Endothelial cell of umbilical vein (primary cell): ENCODE measurements at regions not wholly inside any gene's neighbourhood (a gene's known extent, or its start where the extent isn't known, plus 50 kb on each side); places are given as distances from the start of the nearest gene placed in this dataset.

ENCODE experiments used
- BruUV-seq: library from RNA; stranded (reverse); fragments of 400-500 nt; replicated peaks from 2 replicates; lab custom pipeline; 2021; lab: Mats Ljungman, UMichigan
- CTCF ChIA-PET: fragments of 300-600, 350-600 bp; sonication (Branson Sonifier 250); formaldehyde crosslinking; loops from one replicate; lab custom pipeline; 2021; ENCODE audit warnings: antibody characterized with exemption, inconsistent platforms; lab: Charles Lee
- POLR2A ChIA-PET: fragments of 300-600, 350-600 bp; sonication (Branson Sonifier 250); formaldehyde crosslinking; loops from one replicate; lab custom pipeline; 2021; ENCODE audit warnings: antibody characterized with exemption, inconsistent platforms; lab: Charles Lee
- DNase-seq: peaks from one replicate; pipeline ENCODE4 v3.0.0-alpha.2; 2011; ENCODE audit warnings: low read depth, low spot score
- FAIRE-seq: peaks from 2 replicates; lab custom pipeline; 2011; peaks lifted over from hg19 to GRCh38; lab: Jason Lieb, UNC
- H2AFZ ChIP-seq: 2 replicates; pipeline ENCODE4 v1.6.0; 2012; ENCODE audit warnings: low read depth, low read length, control low read depth, inconsistent platforms
- H3K27ac ChIP-seq: 2 replicates; pipeline ENCODE4 v1.5.1; 2011; ENCODE audit warnings: low read depth, mild to moderate bottlenecking, control low read depth, low read length, moderate library complexity; ENCODE audit not compliant: insufficient read depth
- H3K27me3 ChIP-seq, 2 experiments: 2 replicates each; pipeline versions ENCODE4 v1.6.0 to v1.6.1; 2011; ENCODE audit warnings: low read length in 2 of 2, mixed read lengths in 1 of 2; ENCODE audit not compliant: control insufficient read depth in 2 of 2, insufficient read depth in 2 of 2
- H3K36me3 ChIP-seq, 2 experiments: 2 replicates in 1 of 2; 3 replicates in 1 of 2; pipeline ENCODE4 v1.5.1; 2011; ENCODE audit warnings: low read length in 2 of 2, mild to moderate bottlenecking in 1 of 2, moderate library complexity in 1 of 2; ENCODE audit not compliant: control insufficient read depth in 2 of 2, insufficient read depth in 2 of 2; ENCODE audit errors: extremely low read depth in 1 of 2
- H3K4me1 ChIP-seq: 3 replicates; pipeline ENCODE4 v1.5.1; 2011; ENCODE audit warnings: mild to moderate bottlenecking, low read length; ENCODE audit not compliant: control insufficient read depth, insufficient read depth; ENCODE audit errors: extremely low read depth
- H3K4me2 ChIP-seq: 2 replicates; pipeline ENCODE4 v1.6.1; 2011; ENCODE audit warnings: low read length, control low read depth, mixed read lengths; ENCODE audit not compliant: insufficient read depth
- H3K4me3 ChIP-seq, 3 experiments: fragments of 200-600 bp in 1 of 3; sonication (generic), shearing (Covaris generic) in 1 of 3; replicated peaks in 1 of 3; 2 replicates each; pipeline ENCODE4 v1.5.1; 2011 to 2016; ENCODE audit warnings: control low read depth in 3 of 3, low read length in 3 of 3, mild to moderate bottlenecking in 2 of 3, inconsistent platforms in 1 of 3, low read depth in 1 of 3, moderate library complexity in 1 of 3; ENCODE audit not compliant: insufficient read depth in 1 of 3
- H3K79me2 ChIP-seq: 2 replicates; pipeline ENCODE4 v1.6.0; 2012; ENCODE audit warnings: low read length, inconsistent platforms; ENCODE audit not compliant: control insufficient read depth, insufficient read depth
- H3K9ac ChIP-seq: replicated peaks from 2 replicates; pipeline ENCODE3; 2011; ENCODE audit warnings: low read length, control low read depth; ENCODE audit not compliant: insufficient read depth; ENCODE audit errors: extremely low read depth
- H3K9me1 ChIP-seq: replicated peaks from 3 replicates; pipeline ENCODE4 v1.6.0; 2011; ENCODE audit warnings: mild to moderate bottlenecking, low read length; ENCODE audit not compliant: control insufficient read depth, insufficient read depth; ENCODE audit errors: extremely low read depth
- H3K9me3 ChIP-seq: replicated peaks from 2 replicates; pipeline ENCODE4 v1.5.1; 2012; ENCODE audit warnings: low read length, inconsistent platforms; ENCODE audit not compliant: control insufficient read depth, insufficient read depth
- H4K20me1 ChIP-seq: replicated peaks from 2 replicates; pipeline ENCODE3; 2011; ENCODE audit warnings: mild to moderate bottlenecking, low read length; ENCODE audit not compliant: control insufficient read depth, insufficient read depth; ENCODE audit errors: extremely low read depth
- CTCF ChIP-seq, 2 donors: IDR thresholded peaks; 1 replicate in 1 of 2; 2 replicates in 1 of 2; pipeline ENCODE4 v1.5.1; 2011; ENCODE audit warnings: low read length in 2 of 2, mild to moderate bottlenecking in 2 of 2, moderate library complexity in 2 of 2, control low read depth in 1 of 2, inconsistent platforms in 1 of 2, low read depth in 1 of 2; ENCODE audit not compliant: insufficient read depth in 1 of 2; ENCODE audit errors: extremely low read depth in 1 of 2
- EZH2 ChIP-seq: IDR thresholded peaks from 2 replicates; pipeline ENCODE4 v1.6.1; 2012; ENCODE audit warnings: borderline replicate concordance, low read depth, mild to moderate bottlenecking, moderate library complexity, low read length, inconsistent platforms; ENCODE audit not compliant: severe bottlenecking
- FOS ChIP-seq: IDR thresholded peaks from 2 replicates; pipeline ENCODE4 v1.6.1; 2011; ENCODE audit warnings: mild to moderate bottlenecking, low read length, moderate library complexity, borderline replicate concordance; ENCODE audit not compliant: insufficient read depth
- GATA2 ChIP-seq: IDR thresholded peaks from 2 replicates; pipeline ENCODE4 v1.7.0; 2011; ENCODE audit warnings: low read depth, mild to moderate bottlenecking, moderate library complexity, mixed read lengths, low read length; ENCODE audit not compliant: insufficient read length, insufficient read depth
- JUN ChIP-seq: IDR thresholded peaks from 2 replicates; pipeline ENCODE4 v1.6.1; 2011; ENCODE audit warnings: borderline replicate concordance, low read depth; ENCODE audit not compliant: insufficient read length, insufficient read depth
- MYC ChIP-seq: IDR thresholded peaks from one replicate; pipeline ENCODE4 v1.6.1; 2011; ENCODE audit warnings: mild to moderate bottlenecking, low read depth, low read length
- POLR2A ChIP-seq: IDR thresholded peaks from 2 replicates; pipeline ENCODE4 v1.6.1; 2012; ENCODE audit warnings: low read depth, mild to moderate bottlenecking, control low read depth, low read length
- POLR2AphosphoS5 ChIP-seq: IDR thresholded peaks from 2 replicates; pipeline ENCODE4 v1.6.1; 2012; ENCODE audit warnings: low read depth, mild to moderate bottlenecking, control low read depth, low read length, moderate library complexity; ENCODE audit not compliant: insufficient read depth
- dilution Hi-C: fragments of 300-500 bp; cut with MboI; formaldehyde crosslinking; loops from one replicate; pipeline ENCODE4 v1.15.0; 2019; ENCODE audit warnings: low sequenced_read_pairs; ENCODE audit not compliant: extremely low pct_ligation_motif_present
- intact Hi-C: fragments of 100-400 bp; cut with micrococcal nuclease; formaldehyde crosslinking; loops from one replicate; pipeline ENCODE4 v1.10.0; 2022
- TF ChIP-seq, protein P1 (sequence below): IDR thresholded peaks from 2 replicates; pipeline ENCODE4 v1.6.1; 2011; ENCODE audit not compliant: insufficient read depth, insufficient read length

- POLR2A ChIA-PET, result no interaction called here
- DNase-seq, result no peak
- dilution Hi-C loops, result no loop called here
- no peak overlapping the region for H3K9ac ChIP-seq
- no peak for TF ChIP-seq JUN
- no peak for TF ChIP-seq FOS
- no peak for TF ChIP-seq EZH2
- TF ChIP-seq, protein P1, sequence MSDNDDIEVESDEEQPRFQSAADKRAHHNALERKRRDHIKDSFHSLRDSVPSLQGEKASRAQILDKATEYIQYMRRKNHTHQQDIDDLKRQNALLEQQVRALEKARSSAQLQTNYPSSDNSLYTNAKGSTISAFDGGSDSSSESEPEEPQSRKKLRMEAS, result no peak
- TF ChIP-seq POLR2A, result no peak
- no peak for TF ChIP-seq CTCF (IDR thresholded peaks at IDR 0.05; ENCODE audit: extremely low read depth in 1 of 2, insufficient read depth in 1 of 2, low read depth in 1 of 2, low read length in 2 of 2)
- TF ChIP-seq MYC, result no peak
- no peak for TF ChIP-seq GATA2
- no peak for TF ChIP-seq POLR2AphosphoS5
- H3K4me3 ChIP-seq, result no peak overlapping the region
- H3K79me2 ChIP-seq, result no peaks in the 10 kb centered on the region
- H4K20me1 ChIP-seq, result no peaks in the 10 kb centered on the region
- BruUV-seq, result no TSS peak
- no peak overlapping the region for H2AFZ ChIP-seq
- H3K9me3 ChIP-seq, result no peaks in the 10 kb centered on the region
- no peaks in the 10 kb centered on the region for H3K4me1 ChIP-seq
- FAIRE-seq, result no peak
- no peaks in the 10 kb centered on the region for H3K27me3 ChIP-seq
- H3K27ac ChIP-seq, result no peak overlapping the region
- CTCF ChIA-PET, result no interaction called here
- no peaks in the 10 kb centered on the region for H3K36me3 ChIP-seq
- H3K9me1 ChIP-seq, result no peaks in the 10 kb centered on the region
- H3K4me2 ChIP-seq, result no peak overlapping the region
- intact Hi-C loops, result no loop called here
These were observed 75.7 kb upstream of the RRP15 start for GRCh38 chr1:218209351-218209861.
